ENCODE measurements at regions not wholly inside any gene's neighbourhood (a gene's known extent, or its start where the extent isn't known, plus 50 kb on each side); places are given as distances from the start of the nearest gene placed in this dataset.
"Not testable (repeated sequence)": the region's sequence is repeated elsewhere in the genome, so short reads cannot be mapped to it uniquely, and the experiment has no call there.

- no peak for DNase-seq
Measured at GRCh38 chr6:119858901-119859300, 509.3 kb upstream of the MAN1A1 start.

DNA sequence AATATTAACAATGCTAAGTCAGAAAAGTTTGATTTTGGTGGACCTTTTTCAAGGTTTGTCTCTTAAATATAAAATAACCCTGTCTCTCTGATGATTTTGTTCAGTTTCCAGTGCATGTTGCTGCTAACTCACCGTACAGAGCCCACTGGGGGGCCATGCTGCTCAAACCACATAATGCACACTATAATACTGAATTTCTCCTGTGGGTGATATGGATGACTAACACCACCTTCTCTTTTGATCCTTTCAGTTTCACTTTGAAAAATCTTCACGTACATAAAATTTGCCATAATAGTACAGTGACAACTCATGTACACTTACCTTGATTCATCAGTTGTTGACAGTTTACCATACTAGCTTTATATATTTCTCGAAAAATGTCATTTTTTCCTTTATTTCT is 506.6 kb upstream of the MAN1A1 start:
- DNase-seq = no peak

DNA sequence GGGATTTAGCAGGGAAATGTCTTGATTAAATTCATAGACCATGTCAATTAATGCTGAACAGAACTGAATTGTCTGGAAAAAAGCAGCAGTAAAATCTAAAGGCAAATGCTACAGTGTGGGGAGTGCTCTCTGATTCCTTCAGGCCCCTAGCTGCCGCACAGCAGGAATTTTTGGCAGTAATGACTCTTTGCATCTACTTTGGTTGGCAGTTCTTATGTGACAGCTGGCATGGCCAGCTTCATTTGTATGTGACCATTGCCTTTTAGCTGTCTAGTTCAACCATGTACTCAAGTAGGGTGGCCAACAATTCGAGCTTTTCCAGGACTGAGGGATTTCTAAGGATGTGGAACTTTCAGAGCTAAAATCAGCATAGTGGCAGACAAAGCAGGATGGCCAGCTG is 499.1 kb upstream of the MAN1A1 start:
- no peak for DNase-seq

DNA sequence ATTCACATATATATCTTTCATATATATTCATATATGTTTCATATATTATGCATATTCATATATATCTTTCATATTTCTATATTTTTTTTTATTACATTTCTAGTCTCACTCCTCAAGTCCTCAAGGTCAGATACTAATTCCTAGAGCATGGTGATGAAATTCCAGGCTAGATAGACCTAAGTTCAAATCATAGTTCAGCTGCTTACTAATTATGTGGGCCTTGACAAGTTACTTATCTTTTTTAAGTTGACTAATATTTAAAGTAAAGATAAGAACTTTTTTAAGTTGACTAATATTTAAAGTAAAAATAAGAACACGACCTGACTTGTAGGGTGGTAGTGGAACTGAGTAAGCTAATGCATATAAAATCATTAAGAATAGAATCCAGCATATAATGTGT is 495.6 kb upstream of the MAN1A1 start:
- no peak for DNase-seq

- no peak for DNase-seq
Measured at GRCh38 chr6:119844387-119844786, 494.8 kb upstream of the MAN1A1 start.

- DNase-seq = no peak
Measured at GRCh38 chr6:119842191-119842590, 492.6 kb upstream of the MAN1A1 start.

GRCh38 chr6:119838043-119838442 is 488.5 kb upstream of the MAN1A1 start:
- no peak for DNase-seq

DNA sequence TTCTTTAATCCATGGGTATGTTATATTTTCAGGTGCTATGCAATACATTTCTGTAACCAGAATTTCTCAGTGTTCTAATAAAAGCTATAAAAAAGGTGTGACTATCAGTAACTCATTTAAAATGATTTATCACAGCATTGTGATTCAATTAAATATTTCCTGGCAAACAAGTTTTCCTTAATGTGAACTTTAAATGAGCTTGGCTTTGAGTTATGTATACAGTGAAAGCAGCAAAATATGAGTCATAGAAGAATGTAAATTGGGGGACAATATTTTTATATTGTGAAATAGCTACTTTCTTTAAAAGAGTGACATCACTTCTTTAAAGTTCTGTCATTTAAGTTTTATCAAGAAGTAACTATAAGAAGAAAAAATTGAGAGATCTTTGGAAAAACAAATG is 484.9 kb upstream of the MAN1A1 start:
- no peak for DNase-seq

DNA sequence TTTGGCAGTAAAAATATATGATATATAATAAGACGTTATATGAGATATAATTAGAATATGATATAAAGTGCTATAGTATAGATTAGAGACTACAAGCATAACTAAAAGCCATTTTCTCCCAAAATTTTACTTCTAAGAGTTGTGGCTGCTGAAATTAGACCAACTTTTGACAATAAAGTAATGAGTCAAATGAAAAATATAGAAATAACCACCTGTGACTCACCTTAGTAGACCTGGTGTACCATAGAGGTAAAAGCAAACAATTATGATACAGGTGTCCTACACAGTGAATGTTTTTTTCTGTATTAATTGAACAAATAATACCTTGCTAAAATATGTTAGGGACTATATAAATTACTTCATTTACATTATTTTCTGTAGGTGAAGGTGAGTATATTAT is 482.9 kb upstream of the MAN1A1 start:
- DNase-seq = no peak

- DNase-seq = no peak
Measured at GRCh38 chr6:119830494-119831295, 481.1 kb upstream of the MAN1A1 start.

DNA sequence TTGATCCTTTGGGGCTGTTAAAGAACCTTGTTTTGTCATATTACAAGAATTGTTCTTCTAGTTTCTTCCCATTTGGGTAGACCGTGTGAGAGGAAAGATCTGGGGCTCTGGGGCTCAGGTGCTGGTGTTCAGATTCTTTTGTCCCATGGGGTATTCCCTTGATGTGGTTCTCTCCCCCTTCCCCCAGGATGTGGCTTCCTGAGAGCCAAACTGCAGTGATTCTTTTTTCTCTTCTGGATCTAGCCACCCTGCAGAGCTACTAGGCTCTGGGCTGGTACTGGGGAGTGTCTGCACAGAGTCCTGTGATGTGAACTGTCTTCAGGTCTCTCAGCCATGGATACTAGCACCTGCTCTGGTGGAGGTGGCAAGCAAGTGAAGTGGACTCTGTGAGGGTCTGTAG is 480.5 kb upstream of the MAN1A1 start:
- no peak for DNase-seq

GRCh38 chr6:119829499-119829898 is 479.9 kb upstream of the MAN1A1 start:
- not testable (repeated sequence) for DNase-seq

GRCh38 chr6:119829006-119829405 is 479.4 kb upstream of the MAN1A1 start:
- no peak for DNase-seq

DNA sequence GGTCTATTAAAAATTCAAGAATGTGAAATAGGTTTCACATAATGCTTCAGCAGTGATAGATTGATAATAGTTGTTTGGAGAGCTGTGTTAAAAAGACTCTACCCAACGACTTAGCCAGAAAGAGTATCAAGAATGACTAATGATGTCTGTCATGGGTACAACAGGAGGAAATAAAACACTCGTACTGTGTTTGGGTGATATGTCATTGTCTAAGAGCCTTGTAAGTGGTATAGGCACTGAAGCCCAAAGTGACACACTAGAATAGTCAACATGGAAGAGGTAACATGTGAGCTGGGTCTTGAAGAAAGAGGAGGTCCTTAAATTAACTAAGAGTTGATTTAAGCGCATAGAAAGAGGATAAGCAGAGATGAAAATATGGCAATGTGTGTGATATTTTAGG is 471.8 kb upstream of the MAN1A1 start:
- no peak for DNase-seq

DNA sequence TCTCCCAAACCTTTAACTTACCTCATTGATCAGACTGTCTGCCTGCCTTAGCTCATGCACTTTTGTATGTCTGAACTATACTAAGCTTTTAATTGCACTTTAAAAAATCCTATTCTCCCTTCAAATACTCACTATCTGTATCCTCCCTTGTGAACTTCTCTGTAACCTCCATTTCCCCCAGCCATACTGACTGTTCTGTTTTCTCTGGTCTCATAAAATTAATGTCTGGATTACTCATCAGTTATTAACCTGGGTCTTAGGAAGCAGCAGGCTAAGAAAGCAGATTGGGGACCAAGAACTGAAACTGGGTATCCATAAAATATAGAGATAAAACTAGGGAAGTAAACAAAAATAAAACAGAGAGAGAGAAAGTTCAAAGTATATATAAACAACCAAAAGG is 469.3 kb upstream of the MAN1A1 start:
- no peak for DNase-seq

DNA sequence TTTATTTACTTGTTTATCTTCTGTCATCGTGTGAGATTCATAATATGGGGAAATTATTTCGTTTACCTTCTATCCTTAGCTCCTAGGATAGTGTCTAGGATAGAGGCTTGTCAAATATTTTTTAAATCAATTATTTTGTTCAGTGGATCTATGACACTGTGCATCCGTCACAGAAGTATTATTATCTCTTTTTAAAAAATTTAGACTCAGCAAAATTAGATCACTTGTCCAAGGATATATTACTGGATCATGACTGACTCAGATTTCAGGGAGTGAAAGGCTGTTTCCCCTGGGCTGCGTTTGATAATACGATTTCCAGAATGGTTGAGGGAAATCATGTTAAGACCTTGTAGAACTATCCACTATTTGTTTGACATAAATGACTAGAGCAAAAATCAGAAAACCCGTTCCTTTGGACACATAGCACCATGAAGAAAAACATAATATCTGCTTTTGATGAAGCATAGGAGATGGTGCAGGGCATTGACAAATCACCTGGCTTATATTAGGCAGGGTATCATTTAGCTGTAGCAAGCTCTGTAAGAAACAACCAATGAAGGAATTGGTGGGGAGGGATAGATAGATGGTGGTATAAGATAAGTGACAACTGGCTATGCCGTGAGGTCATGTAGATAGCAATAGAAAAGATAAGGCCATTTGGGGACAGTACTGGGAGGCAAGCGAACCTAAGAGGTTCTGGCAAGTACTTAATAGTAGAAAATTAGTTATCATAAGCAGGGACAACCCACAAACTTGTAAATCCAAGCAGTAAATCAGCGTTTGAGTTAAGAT is 465.2 kb upstream of the MAN1A1 start:
- no peak for DNase-seq

DNA sequence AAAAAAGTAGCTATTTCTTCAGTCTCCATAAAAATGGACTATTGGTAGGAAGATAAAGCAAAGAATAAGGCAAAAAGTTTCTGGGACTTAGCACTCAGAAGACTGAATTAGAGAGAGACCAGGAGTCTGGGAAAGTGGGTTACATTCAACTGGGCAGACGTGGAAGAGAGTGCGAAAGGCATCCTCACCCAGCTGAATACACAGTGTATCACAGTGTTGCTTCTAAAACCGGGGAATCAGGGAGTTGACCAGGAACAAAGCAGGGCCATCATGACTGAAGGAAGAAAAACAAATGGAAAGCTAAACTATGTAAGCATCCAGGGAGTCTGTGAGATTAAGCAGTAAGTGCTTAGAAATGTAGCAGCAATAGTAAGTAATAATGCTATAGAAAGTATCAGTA is 452.9 kb upstream of the MAN1A1 start:
- no peak for DNase-seq

DNA sequence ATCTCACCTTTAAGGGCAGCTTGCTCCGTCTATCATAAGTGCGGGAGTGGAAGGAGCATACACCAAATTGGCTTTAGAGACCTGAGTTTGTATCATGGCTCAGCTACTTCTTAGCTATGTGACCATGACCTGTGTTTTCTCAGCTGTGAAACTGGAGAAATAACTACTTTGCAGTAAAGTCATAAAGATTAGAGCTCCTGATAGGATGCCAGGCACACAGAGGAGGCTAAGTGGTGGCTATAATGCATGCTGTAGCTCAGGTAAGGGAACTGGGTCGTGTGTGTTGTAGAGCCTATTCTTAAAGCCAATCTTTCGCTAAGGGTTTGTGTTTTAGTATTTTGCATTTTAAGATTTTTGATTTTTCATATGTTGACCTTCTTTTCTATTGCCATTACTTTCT is 451.5 kb upstream of the MAN1A1 start:
- no peak for DNase-seq

DNA sequence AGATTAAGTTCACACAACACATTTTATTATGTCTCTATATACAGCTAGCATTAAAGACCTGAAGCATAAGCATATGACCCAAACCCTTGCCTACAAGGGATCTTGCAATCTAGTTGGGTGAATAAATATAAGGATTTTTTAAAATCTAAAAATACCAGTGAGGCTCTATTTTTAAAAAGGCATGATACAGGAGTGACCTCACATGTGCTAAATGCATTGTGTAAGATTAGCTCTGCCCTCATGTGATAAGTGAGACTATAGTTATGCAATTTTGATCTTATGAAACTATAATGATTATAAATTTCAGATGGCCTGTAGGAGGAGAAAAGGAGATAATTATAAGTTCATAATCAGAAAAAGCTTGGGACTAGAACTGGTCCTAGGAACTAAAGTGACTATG is 451.0 kb upstream of the MAN1A1 start:
- DNase-seq = no peak

DNA sequence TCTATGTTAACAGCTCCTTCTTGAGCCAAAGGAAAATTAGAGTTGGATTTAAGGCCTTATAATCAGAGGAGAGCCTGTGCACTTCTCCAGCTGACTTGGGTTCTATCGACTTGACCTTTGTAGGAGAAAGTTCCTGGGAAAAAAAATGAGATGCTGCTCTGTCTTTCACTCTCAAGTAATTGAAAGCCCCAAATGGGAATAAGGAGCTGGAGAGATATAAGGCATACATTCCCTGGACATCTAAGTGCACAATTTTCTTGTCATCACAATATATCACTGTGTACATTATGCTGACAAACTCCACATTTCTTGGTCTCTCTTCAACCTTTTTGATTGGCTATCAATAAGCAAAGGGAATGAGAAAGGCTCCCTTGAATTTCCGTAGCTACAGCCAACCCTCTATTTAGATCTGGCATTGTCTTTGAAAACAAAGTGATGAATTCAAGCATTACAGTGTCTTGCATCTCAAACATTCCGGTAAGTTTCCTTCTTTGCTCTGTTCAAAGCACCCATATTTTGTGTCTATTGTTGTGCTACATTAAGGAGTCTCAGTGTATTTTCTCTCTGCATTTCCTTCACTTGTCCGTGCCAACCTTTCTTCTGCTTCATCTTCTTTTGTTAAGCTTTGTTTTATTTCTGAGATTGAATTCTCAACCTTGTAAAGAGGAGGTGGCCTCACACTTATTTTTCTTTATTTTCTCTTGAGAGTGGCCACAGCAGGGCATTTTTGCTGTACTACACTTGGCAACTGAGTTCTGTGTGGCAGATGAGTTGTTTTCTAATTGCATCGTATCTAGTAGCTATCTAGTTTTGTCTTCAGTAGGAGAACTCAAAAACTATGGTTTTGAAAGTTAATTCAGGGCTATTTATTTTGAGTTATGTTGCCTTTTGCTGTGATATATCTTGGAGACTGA is 450.3 kb upstream of the MAN1A1 start:
- no peak for DNase-seq

GRCh38 chr6:119791736-119792135 is 442.2 kb upstream of the MAN1A1 start:
- DNase-seq = no peak

DNA sequence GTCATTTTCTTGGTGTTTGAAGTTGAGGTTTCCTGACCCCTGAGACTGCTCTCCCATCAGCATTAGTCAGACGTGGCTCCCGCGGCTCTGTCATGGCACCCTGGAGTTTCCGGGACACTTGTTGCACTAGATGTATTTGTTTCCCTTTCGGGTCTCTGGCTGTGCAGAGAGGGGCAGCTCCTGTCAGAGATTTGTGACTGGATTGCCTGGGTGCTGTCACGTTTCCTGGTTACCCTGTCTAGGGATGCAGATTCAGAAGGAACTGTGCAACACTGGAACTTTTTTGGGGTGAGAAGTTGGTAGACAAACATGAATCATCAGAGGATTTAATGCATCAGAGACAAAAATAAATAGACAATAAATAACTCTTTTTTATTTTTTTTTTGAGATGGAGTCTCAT is 431.8 kb upstream of the MAN1A1 start:
- DNase-seq = no peak

DNA sequence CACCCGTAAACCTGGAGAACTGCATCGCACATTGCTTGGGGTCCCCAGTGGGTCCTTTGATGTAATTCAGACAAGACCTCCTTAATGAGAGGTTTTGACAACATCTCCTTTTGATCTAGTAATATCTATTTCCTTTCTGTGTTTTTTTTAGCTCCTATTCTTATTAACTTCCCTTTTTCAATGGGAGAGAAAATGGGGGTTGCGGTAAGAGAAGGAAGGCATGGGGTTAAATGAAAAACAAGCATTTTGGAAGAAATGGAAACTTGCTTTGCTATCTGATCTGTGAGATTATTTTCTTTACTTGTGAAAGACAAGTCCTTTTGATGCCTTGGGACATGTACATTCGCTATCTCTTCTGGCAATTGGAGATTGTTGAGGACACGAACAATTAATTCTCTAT is 418.6 kb upstream of the MAN1A1 start:
- DNase-seq = no peak

Measured in NCI-H1930 (cell line).